GM10248 (cell line): ENCODE measurements at regions not wholly inside any gene's neighbourhood (a gene's known extent, or its start where the extent isn't known, plus 50 kb on each side); places are given as distances from the start of the nearest gene placed in this dataset.

ENCODE experiments used
- CTCF ChIA-PET: fragments of 300-600 bp; sonication (Branson Sonifier 250); formaldehyde crosslinking; extraction: SDS; loops from one replicate; lab custom pipeline; 2021; ENCODE audit warnings: antibody characterized with exemption; lab: Yijun Ruan, JAX
- POLR2A ChIA-PET: fragments of 350-650 bp; sonication (Branson Sonifier 250); formaldehyde crosslinking; extraction: SDS; loops from one replicate; lab custom pipeline; 2020; ENCODE audit warnings: antibody characterized with exemption; lab: Yijun Ruan, JAX
- DNase-seq: peaks from one replicate; pipeline ENCODE4 v3.0.0; 2012; ENCODE audit errors: extremely low spot score
- TF ChIP-seq, protein P1 (sequence below): IDR thresholded peaks from 2 replicates; pipeline ENCODE4 v1.5.1; 2012; ENCODE audit warnings: mild to moderate bottlenecking, low read depth; ENCODE audit errors: extremely low read depth, missing control alignments, control extremely low read depth

DNA sequence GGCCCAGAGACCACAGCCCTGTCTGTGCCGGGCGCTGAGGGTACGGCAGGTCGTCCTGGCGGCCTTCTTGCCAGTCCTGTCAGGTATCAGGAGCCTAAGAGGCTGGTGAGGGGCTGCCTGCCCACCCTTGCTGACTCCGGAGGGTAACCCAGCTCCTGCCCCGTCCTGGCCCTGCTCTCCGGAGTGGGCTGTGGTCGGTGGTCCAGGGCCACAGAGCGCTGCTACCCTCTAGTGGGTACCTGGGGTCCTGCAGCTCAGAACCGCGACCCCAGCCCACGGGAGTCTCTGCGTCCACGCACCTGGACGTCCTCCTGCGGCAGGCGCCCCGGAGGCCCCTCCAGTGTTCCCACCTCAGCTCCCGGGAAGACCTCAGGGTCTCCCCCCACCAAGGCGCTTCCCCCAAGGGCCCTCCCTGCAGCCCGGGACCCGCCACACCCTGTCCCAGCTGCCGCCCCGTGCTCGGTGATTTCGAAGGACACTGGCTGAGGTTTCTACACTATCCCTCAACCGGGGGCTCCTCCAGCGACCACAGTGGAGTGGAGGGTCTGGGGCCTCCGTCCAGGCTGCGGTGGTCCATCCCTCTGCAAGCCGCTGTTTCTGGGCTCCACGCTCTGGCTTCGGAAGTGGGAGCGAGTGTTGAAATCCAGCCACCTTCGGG is 75.9 kb upstream of the FBRSL1 start:
- CTCF ChIA-PET, result interaction anchor here (0.8 to 6.3 kb wide), 19 partner anchors 8 to 273 kb away, joined by 3 to 80 read pairs (median 5); no protein-coding TSS in a partner anchor
- TF ChIP-seq, protein P1, sequence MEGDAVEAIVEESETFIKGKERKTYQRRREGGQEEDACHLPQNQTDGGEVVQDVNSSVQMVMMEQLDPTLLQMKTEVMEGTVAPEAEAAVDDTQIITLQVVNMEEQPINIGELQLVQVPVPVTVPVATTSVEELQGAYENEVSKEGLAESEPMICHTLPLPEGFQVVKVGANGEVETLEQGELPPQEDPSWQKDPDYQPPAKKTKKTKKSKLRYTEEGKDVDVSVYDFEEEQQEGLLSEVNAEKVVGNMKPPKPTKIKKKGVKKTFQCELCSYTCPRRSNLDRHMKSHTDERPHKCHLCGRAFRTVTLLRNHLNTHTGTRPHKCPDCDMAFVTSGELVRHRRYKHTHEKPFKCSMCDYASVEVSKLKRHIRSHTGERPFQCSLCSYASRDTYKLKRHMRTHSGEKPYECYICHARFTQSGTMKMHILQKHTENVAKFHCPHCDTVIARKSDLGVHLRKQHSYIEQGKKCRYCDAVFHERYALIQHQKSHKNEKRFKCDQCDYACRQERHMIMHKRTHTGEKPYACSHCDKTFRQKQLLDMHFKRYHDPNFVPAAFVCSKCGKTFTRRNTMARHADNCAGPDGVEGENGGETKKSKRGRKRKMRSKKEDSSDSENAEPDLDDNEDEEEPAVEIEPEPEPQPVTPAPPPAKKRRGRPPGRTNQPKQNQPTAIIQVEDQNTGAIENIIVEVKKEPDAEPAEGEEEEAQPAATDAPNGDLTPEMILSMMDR, result peak; percentile 41
- POLR2A ChIA-PET, result no interaction called here
- peak; percentile 57 for DNase-seq

GRCh38 chr12:132411457-132411856 is 78.5 kb upstream of the FBRSL1 start:
- ChIA-PET POLR2A (interaction anchor here (0.6 kb wide), 1 partner anchor 19 kb away, joined by 6 read pairs; no protein-coding TSS in a partner anchor), CTCF (no interaction called here)
- TF ChIP-seq, protein P1, result no peak
- DNase-seq, result no peak

- POLR2A ChIA-PET, result no interaction called here
- CTCF ChIA-PET, result interaction anchor here (1.3 kb wide), 1 partner anchor 169 kb away, joined by 4 read pairs; no protein-coding TSS in a partner anchor
- no peak for DNase-seq
- TF ChIP-seq, protein P1, result no peak
Observed at GRCh38 chr12:132410849-132411248, 79.1 kb upstream of the FBRSL1 start.

DNA sequence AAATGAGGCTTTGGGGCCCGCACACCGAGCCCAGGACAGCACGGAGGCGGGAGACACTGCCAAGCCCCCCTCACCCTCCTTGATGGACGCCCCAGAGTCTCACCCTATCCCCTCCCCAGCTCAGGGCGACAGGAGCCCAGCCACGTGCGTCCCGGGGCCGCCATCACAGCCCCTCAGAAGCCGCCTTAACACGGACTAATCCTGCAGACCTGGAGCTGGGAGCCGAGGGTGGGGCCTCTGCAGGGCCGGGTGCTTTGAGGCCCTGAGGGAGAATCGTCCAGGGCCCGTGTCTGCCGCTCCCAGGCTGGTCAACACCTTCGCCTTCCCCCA is 79.7 kb upstream of the FBRSL1 start:
- ChIA-PET POLR2A (no interaction called here), CTCF (interaction anchor here (1.3 kb wide), 1 partner anchor 169 kb away, joined by 4 read pairs; no protein-coding TSS in a partner anchor)
- no peak for DNase-seq
- TF ChIP-seq, protein P1, result no peak

GRCh38 chr12:132409495-132410295 is 80.3 kb upstream of the FBRSL1 start:
- POLR2A ChIA-PET, result no interaction called here
- CTCF ChIA-PET, result interaction anchor here (1.3 kb wide), 1 partner anchor 170 kb away, joined by 4 read pairs; no protein-coding TSS in a partner anchor
- no peak for DNase-seq
- TF ChIP-seq, protein P1, result no peak

DNA sequence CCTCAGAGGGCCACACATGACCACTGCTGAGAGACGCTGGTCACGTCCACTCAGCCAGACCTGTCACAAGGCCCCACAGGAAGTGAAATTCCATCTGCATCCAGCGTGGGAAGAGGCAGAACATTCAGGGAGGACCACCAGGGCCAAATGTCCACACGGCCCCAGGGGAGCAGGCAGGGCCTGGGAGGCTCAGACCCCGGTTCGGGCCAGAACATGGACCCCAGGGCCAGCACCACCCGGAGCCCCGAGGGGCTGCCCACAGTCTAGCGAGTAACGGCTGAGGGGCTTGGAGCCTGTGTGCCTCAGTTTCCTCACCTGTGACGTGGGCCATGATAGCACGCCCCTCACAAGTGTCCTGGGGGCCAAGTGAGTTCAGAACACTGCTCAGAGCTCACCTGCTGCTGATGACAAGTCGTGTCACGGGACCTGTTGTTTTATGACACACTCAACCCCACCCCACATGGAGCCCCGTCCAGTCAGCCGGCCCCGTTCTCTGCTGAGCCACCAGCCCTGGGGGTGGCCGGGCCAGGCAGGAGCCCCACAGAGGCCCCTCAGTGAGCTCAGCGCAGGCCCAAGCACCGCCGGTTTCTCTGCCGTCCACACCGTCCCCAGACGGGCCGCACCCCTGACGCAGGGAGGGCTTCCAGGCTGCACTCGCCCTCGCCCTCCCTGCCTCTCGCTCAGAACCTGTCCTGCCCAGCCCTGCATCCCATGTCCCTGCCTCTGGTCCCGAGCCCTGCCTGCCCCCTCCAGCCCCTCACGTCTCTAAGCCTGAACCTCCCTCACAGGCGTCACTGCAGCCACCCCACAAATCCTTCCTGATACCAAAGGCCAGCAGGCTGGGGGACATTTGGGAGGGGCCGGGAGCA is 79.5 kb upstream of the GALNT9 start:
- no peak for DNase-seq
- ChIA-PET POLR2A (no interaction called here), CTCF (no interaction called here)
- TF ChIP-seq, protein P1, result no peak
